Body of pancreas (tissue), 4 donors: ENCODE measurements at regions not wholly inside any gene's neighbourhood (a gene's known extent, or its start where the extent isn't known, plus 50 kb on each side); places are given as distances from the start of the nearest gene placed in this dataset.

ENCODE experiments used
- POLR2A ChIP-seq, 3 donors: fragments of 450-650 bp; IDR thresholded peaks; one replicate each; pipeline ENCODE4 v1.6.1; 2016; ENCODE audit warnings: antibody characterized with exemption in 3 of 3, mild to moderate bottlenecking in 2 of 3
- TF ChIP-seq, protein P1 (sequence below), 7 experiments: fragments of 450-650 bp in 4 of 7; fragments of 200-600 bp in 3 of 7; sonication (generic) in 3 of 7; IDR thresholded peaks; one replicate each; pipeline ENCODE4 v1.5.1; 2016 to 2019; ENCODE audit warnings: antibody characterized with exemption in 7 of 7

DNA sequence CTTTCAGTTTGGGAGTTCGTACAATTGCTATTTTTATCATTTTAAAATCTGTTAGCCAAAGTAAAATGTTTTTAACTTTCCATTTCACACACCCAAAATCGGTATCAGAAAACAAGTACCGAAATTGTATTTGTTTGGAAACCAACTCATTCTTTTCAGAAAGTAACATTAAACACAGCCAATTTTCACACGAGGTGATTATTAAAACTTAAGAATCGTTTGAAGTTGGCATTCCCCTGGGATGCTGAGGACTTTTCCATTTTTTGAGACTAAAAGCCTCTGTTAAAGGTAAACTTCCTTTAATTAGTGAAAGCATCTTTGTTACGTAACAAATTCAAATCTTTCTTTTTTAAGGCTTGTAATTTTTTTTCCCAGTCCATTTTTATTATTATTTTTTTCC lies 623.0 kb downstream of the VRK1 start:
- TF ChIP-seq, protein P1, sequence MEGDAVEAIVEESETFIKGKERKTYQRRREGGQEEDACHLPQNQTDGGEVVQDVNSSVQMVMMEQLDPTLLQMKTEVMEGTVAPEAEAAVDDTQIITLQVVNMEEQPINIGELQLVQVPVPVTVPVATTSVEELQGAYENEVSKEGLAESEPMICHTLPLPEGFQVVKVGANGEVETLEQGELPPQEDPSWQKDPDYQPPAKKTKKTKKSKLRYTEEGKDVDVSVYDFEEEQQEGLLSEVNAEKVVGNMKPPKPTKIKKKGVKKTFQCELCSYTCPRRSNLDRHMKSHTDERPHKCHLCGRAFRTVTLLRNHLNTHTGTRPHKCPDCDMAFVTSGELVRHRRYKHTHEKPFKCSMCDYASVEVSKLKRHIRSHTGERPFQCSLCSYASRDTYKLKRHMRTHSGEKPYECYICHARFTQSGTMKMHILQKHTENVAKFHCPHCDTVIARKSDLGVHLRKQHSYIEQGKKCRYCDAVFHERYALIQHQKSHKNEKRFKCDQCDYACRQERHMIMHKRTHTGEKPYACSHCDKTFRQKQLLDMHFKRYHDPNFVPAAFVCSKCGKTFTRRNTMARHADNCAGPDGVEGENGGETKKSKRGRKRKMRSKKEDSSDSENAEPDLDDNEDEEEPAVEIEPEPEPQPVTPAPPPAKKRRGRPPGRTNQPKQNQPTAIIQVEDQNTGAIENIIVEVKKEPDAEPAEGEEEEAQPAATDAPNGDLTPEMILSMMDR (IDR thresholded peaks at IDR 0.05), result no peak
- TF ChIP-seq POLR2A (IDR thresholded peaks at IDR 0.05), result no peak
